ENCODE measurements at regions not wholly inside any gene's neighbourhood (a gene's known extent, or its start where the extent isn't known, plus 50 kb on each side); places are given as distances from the start of the nearest gene placed in this dataset.

DNA sequence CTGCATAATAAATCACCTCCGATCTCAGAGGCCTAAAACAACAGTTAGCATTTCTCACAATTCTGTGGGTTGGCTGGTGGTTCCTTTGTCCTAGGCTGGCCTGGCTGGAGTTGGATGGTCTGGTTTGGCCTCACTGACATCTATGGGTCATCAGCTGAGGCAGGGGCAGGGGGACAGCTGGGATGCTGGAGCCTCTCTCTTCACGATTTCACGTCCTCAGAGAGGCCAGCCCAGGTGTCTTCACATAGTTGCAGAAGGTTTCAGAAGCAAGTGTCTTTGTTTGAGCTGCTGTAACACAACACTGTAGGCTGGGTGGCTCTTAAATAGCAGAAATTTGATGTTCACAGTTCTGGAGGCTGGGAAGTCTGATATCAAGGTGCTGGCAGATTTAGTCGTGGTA lies 155.5 kb upstream of the CACNA1E start:
- Histone ChIP-seq H3K36me3 (ENCODE audit: control insufficient read depth, insufficient read depth, low read length) (no peaks in the 10 kb centered on the region), H3K4me1 (ENCODE audit: control insufficient read depth, insufficient read depth, low read length) (no peaks in the 10 kb centered on the region), H3K4me3 (ENCODE audit: low read length) (no peak overlapping the region), H3K9ac (ENCODE audit: extremely low read depth, low read length, poor library complexity, severe bottlenecking) (no peak overlapping the region), H3K9me3 (ENCODE audit: control insufficient read depth, low read length) (no peaks in the 10 kb centered on the region), H3K27me3 (ENCODE audit: control insufficient read depth, insufficient read depth, low read length, poor library complexity, severe bottlenecking) (peaks cover 3% of the 10 kb centered on the region), H3K27ac (ENCODE audit: low read depth, low read length) (no peak overlapping the region)
- TF ChIP-seq, protein P1, sequence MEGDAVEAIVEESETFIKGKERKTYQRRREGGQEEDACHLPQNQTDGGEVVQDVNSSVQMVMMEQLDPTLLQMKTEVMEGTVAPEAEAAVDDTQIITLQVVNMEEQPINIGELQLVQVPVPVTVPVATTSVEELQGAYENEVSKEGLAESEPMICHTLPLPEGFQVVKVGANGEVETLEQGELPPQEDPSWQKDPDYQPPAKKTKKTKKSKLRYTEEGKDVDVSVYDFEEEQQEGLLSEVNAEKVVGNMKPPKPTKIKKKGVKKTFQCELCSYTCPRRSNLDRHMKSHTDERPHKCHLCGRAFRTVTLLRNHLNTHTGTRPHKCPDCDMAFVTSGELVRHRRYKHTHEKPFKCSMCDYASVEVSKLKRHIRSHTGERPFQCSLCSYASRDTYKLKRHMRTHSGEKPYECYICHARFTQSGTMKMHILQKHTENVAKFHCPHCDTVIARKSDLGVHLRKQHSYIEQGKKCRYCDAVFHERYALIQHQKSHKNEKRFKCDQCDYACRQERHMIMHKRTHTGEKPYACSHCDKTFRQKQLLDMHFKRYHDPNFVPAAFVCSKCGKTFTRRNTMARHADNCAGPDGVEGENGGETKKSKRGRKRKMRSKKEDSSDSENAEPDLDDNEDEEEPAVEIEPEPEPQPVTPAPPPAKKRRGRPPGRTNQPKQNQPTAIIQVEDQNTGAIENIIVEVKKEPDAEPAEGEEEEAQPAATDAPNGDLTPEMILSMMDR (conservative IDR thresholded peaks at IDR 0.05): no peak
- Mint-ChIP-seq H3K4me1 (peaks cover 7% of the 10 kb centered on the region), H3K27ac (no peak overlapping the region), H3K4me3 (no peak overlapping the region), H3K36me3 (ENCODE audit: low read depth) (no peaks in the 10 kb centered on the region), H3K9me3 (no peaks in the 10 kb centered on the region), H3K27me3 (ENCODE audit: insufficient read depth) (peaks cover 18% of the 10 kb centered on the region)
- 90 to 94% methylated on average over 3 to 4 of the region's 4 CpGs for WGBS, 2 experiments (ENCODE audit: insufficient coverage in 1 of 2, insufficient read length in 1 of 2)
- DNase-seq: no peak

DNA sequence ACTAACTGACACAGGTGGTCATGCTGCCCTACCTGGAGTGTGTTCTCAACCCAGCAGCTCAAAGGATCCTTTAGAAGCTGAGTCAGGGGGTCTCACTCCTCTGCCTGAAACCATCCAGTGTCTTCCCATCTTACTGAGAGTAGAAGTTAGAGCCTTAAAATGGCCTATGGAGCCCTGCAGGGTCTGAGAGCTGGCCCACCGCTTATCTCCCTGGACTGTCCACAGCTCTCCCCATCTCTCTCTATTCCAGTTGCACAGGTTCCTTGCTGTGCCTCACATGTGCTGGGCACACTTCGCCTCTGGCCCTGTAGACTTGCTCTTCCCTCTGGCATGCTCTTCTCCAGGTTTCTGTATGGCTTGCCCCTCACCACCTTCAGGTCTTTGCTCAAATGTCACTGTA lies 148.6 kb upstream of the CACNA1E start:
- peak; percentile 20 for DNase-seq
- no peaks in the 10 kb centered on the region for H3K27me3 ChIP-seq (ENCODE audit: control insufficient read depth, insufficient read depth, low read length, poor library complexity, severe bottlenecking)
- H3K36me3 Mint-ChIP-seq (ENCODE audit: low read depth): no peaks in the 10 kb centered on the region
- no peak overlapping the region for H3K4me3 ChIP-seq (ENCODE audit: low read length)
- no peak overlapping the region for H3K27ac Mint-ChIP-seq
- TF ChIP-seq, protein P1 (conservative IDR thresholded peaks at IDR 0.05): no peak
- H3K27ac ChIP-seq (ENCODE audit: low read depth, low read length): no peak overlapping the region
- H3K4me3 Mint-ChIP-seq: no peak overlapping the region
- WGBS, 2 experiments (ENCODE audit: insufficient coverage in 1 of 2, insufficient read length in 1 of 2): 92 to 100% methylated on average over 1 to 2 of the region's 2 CpGs
- no peaks in the 10 kb centered on the region for H3K36me3 ChIP-seq (ENCODE audit: control insufficient read depth, insufficient read depth, low read length)
- peaks cover 5% of the 10 kb centered on the region for H3K9me3 ChIP-seq (ENCODE audit: control insufficient read depth, low read length)
- no peaks in the 10 kb centered on the region for H3K27me3 Mint-ChIP-seq (ENCODE audit: insufficient read depth)
- H3K9ac ChIP-seq (ENCODE audit: extremely low read depth, low read length, poor library complexity, severe bottlenecking): no peak overlapping the region
- H3K4me1 ChIP-seq (ENCODE audit: control insufficient read depth, insufficient read depth, low read length): no peaks in the 10 kb centered on the region
- H3K9me3 Mint-ChIP-seq: peaks cover 3% of the 10 kb centered on the region
- H3K4me1 Mint-ChIP-seq: no peaks in the 10 kb centered on the region

DNA sequence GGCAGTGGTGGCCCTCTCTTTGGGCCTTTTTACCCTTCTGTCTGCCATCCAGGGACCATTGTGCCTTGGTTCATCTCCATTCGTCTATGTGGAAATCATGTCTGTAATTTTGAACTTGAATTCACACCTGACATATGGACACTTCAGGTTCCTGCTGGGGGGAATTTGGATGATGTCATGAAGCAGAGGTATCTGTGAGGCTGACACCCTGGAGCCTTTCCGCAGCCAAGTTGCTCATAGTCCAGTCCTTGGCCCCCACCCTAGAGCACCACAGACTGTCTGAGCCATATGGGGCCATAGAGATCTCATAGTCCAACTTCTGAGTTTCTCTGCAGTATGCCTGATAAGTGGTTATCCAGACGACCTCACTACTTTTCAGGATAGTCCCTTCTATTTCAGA lies 147.7 kb upstream of the CACNA1E start:
- no peak overlapping the region for H3K27ac Mint-ChIP-seq
- Histone ChIP-seq H3K36me3 (ENCODE audit: control insufficient read depth, insufficient read depth, low read length) (no peaks in the 10 kb centered on the region), H3K4me3 (ENCODE audit: low read length) (no peak overlapping the region), H3K4me1 (ENCODE audit: control insufficient read depth, insufficient read depth, low read length) (no peaks in the 10 kb centered on the region), H3K27me3 (ENCODE audit: control insufficient read depth, insufficient read depth, low read length, poor library complexity, severe bottlenecking) (no peaks in the 10 kb centered on the region), H3K9ac (ENCODE audit: extremely low read depth, low read length, poor library complexity, severe bottlenecking) (no peak overlapping the region), H3K27ac (ENCODE audit: low read depth, low read length) (no peak overlapping the region), H3K9me3 (ENCODE audit: control insufficient read depth, low read length) (peaks cover 5% of the 10 kb centered on the region)
- no peak overlapping the region for H3K4me3 Mint-ChIP-seq
- peak; percentile 11 for DNase-seq
- H3K27me3 Mint-ChIP-seq (ENCODE audit: insufficient read depth): no peaks in the 10 kb centered on the region
- TF ChIP-seq, protein P1 (conservative IDR thresholded peaks at IDR 0.05): no peak
- WGBS, 2 experiments (ENCODE audit: insufficient coverage in 1 of 2, insufficient read length in 1 of 2): 87 to 100% methylated on average over 2 to 3 of the region's 3 CpGs
- peaks cover under 1% of the 10 kb centered on the region for H3K4me1 Mint-ChIP-seq
- no peaks in the 10 kb centered on the region for H3K36me3 Mint-ChIP-seq (ENCODE audit: low read depth)
- H3K9me3 Mint-ChIP-seq: peaks cover 3% of the 10 kb centered on the region

Data from endodermal cell (in vitro differentiated cells).